ENCODE measurements at regions not wholly inside any gene's neighbourhood (a gene's known extent, or its start where the extent isn't known, plus 50 kb on each side); places are given as distances from the start of the nearest gene placed in this dataset.

GRCh38 chr10:4509405-4509804 lies 316.6 kb upstream of the AKR1E2 start:
- Histone ChIP-seq H4K20me1 (ENCODE audit: insufficient read depth) (no peaks in the 10 kb centered on the region), H3K79me2 (ENCODE audit: low read depth) (no peaks in the 10 kb centered on the region), H3K9me2 (ENCODE audit: insufficient read depth) (no peaks in the 10 kb centered on the region), H3K27me3 (ENCODE audit: insufficient read depth, low read depth) (no peaks in the 10 kb centered on the region), H2AFZ (no peak overlapping the region), H3K4me1 (replicated peaks; ENCODE audit: insufficient read depth) (no peaks in the 10 kb centered on the region), H3K4me3 (no peak overlapping the region), H3K4me2 (no peak overlapping the region), H3K9me3 (ENCODE audit: insufficient read depth, low read depth) (no peaks in the 10 kb centered on the region), H3F3A (ENCODE audit: insufficient read depth, low read depth) (no peaks in the 10 kb centered on the region; the same call in 1 of the 2 replicates), H3K36me3 (ENCODE audit: low read depth) (no peaks in the 10 kb centered on the region), H3K27ac (no peak overlapping the region)
- intact Hi-C loops (cut with micrococcal nuclease; ENCODE audit: unreplicated experiment): no loop called here
- no peak for DNase-seq
- BruUV-seq (replicated peaks): no TSS peak
- TF ChIP-seq CTCF (conservative IDR thresholded peaks at IDR 0.05): no peak
- ChIA-PET POLR2A (ENCODE audit: unreplicated experiment) (no interaction called here), CTCF (no interaction called here)

GRCh38 chr10:4506095-4506494 lies 319.9 kb upstream of the AKR1E2 start:
- Histone ChIP-seq H3K27ac (no peak overlapping the region), H3K9me2 (ENCODE audit: insufficient read depth) (no peaks in the 10 kb centered on the region), H3K9me3 (ENCODE audit: insufficient read depth, low read depth) (no peaks in the 10 kb centered on the region), H3K27me3 (ENCODE audit: insufficient read depth, low read depth) (no peaks in the 10 kb centered on the region), H3K79me2 (ENCODE audit: low read depth) (no peaks in the 10 kb centered on the region), H3K36me3 (ENCODE audit: low read depth) (no peaks in the 10 kb centered on the region), H3K4me3 (no peak overlapping the region), H3K4me1 (replicated peaks; ENCODE audit: insufficient read depth) (no peaks in the 10 kb centered on the region), H2AFZ (no peak overlapping the region), H4K20me1 (ENCODE audit: insufficient read depth) (no peaks in the 10 kb centered on the region), H3F3A (ENCODE audit: insufficient read depth, low read depth) (no peaks in the 10 kb centered on the region; the same call in 1 of the 2 replicates), H3K4me2 (no peak overlapping the region)
- POLR2A ChIA-PET (ENCODE audit: unreplicated experiment): no interaction called here
- DNase-seq: no peak
- CTCF ChIA-PET: no interaction called here
- TF ChIP-seq EZH2 (IDR thresholded peaks at IDR 0.05; ENCODE audit: low read depth) (no peak), CTCF (conservative IDR thresholded peaks at IDR 0.05) (no peak)
- no TSS peak for BruUV-seq (replicated peaks)
- intact Hi-C loops (cut with micrococcal nuclease; ENCODE audit: unreplicated experiment): no loop called here

- no peak for DNase-seq
- intact Hi-C loops (cut with micrococcal nuclease; ENCODE audit: unreplicated experiment): no loop called here
- no peak overlapping the region for H3K27ac ChIP-seq
- H3K4me1 ChIP-seq (replicated peaks; ENCODE audit: insufficient read depth): no peaks in the 10 kb centered on the region
- no peaks in the 10 kb centered on the region for H3K27me3 ChIP-seq (ENCODE audit: insufficient read depth, low read depth)
- no peaks in the 10 kb centered on the region for H3K9me3 ChIP-seq (ENCODE audit: insufficient read depth, low read depth)
- H2AFZ ChIP-seq: no peak overlapping the region
- ChIA-PET POLR2A (ENCODE audit: unreplicated experiment) (no interaction called here), CTCF (no interaction called here)
- BruUV-seq (replicated peaks): no TSS peak
- no peaks in the 10 kb centered on the region for H4K20me1 ChIP-seq (ENCODE audit: insufficient read depth)
- no peaks in the 10 kb centered on the region for H3K36me3 ChIP-seq (ENCODE audit: low read depth)
- H3K4me3 ChIP-seq: no peak overlapping the region
- no peak overlapping the region for H3K4me2 ChIP-seq
- H3K9me2 ChIP-seq (ENCODE audit: insufficient read depth): no peaks in the 10 kb centered on the region
- no peak for TF ChIP-seq CTCF (conservative IDR thresholded peaks at IDR 0.05)
- no peak for TF ChIP-seq EZH2 (IDR thresholded peaks at IDR 0.05; ENCODE audit: low read depth)
- H3F3A ChIP-seq (ENCODE audit: insufficient read depth, low read depth): no peaks in the 10 kb centered on the region; the same call in 1 of the 2 replicates
- no peaks in the 10 kb centered on the region for H3K79me2 ChIP-seq (ENCODE audit: low read depth)
Observed at GRCh38 chr10:4504550-4504949, 321.5 kb upstream of the AKR1E2 start.
